Nucleus accumbens (tissue), 56 donors: ENCODE measurements at regions not wholly inside any gene's neighbourhood (a gene's known extent, or its start where the extent isn't known, plus 50 kb on each side); places are given as distances from the start of the nearest gene placed in this dataset.
"Not testable (repeated sequence)": the region's sequence is repeated elsewhere in the genome, so short reads cannot be mapped to it uniquely, and the experiment has no call there.

ENCODE experiments used
- DNase-seq, 56 donors: peaks; one replicate each; lab custom pipeline; 2025; lab: John Stamatoyannopoulos, UW

GRCh38 chr1:98157524-98158313 lies 236.9 kb upstream of the DPYD start:
- DNase-seq = no peak

GRCh38 chr1:98147280-98147679 lies 226.4 kb upstream of the DPYD start:
- no peak for DNase-seq

- DNase-seq = no peak
Measured at GRCh38 chr1:98145655-98146054, 224.8 kb upstream of the DPYD start.

GRCh38 chr1:98143403-98143802 lies 222.6 kb upstream of the DPYD start:
- no peak for DNase-seq

- no peak for DNase-seq
Measured at GRCh38 chr1:98133131-98133530, 212.3 kb upstream of the DPYD start.

- no peak for DNase-seq
Measured at GRCh38 chr1:98130408-98130807, 209.6 kb upstream of the DPYD start.

GRCh38 chr1:98129491-98129890 lies 208.7 kb upstream of the DPYD start:
- DNase-seq = no peak

GRCh38 chr1:98126740-98127139 lies 205.9 kb upstream of the DPYD start:
- no peak for DNase-seq

GRCh38 chr1:98121646-98122045 lies 200.8 kb upstream of the DPYD start:
- no peak for DNase-seq

GRCh38 chr1:98119796-98120195 lies 199.0 kb upstream of the DPYD start:
- no peak for DNase-seq

GRCh38 chr1:98113811-98114210 lies 193.0 kb upstream of the DPYD start:
- DNase-seq = no peak

GRCh38 chr1:98112626-98113025 lies 191.8 kb upstream of the DPYD start:
- DNase-seq = no peak

- DNase-seq = no peak
Measured at GRCh38 chr1:98110674-98111073, 189.8 kb upstream of the DPYD start.

GRCh38 chr1:98108378-98108777 lies 187.5 kb upstream of the DPYD start:
- DNase-seq = not testable (repeated sequence)

- DNase-seq = no peak
Measured at GRCh38 chr1:98107256-98107655, 186.4 kb upstream of the DPYD start.

GRCh38 chr1:98104289-98104688 lies 183.5 kb upstream of the DPYD start:
- DNase-seq = no peak

- no peak for DNase-seq
Measured at GRCh38 chr1:98103617-98104285, 182.9 kb upstream of the DPYD start.

- no peak for DNase-seq
Measured at GRCh38 chr1:98102345-98103030, 181.7 kb upstream of the DPYD start.

GRCh38 chr1:98101364-98101763 lies 180.5 kb upstream of the DPYD start:
- no peak for DNase-seq

- DNase-seq = no peak
Measured at GRCh38 chr1:98099501-98099900, 178.7 kb upstream of the DPYD start.

GRCh38 chr1:98098473-98098872 lies 177.6 kb upstream of the DPYD start:
- no peak for DNase-seq

GRCh38 chr1:98090351-98090750 lies 169.5 kb upstream of the DPYD start:
- no peak for DNase-seq
